GM19239 (cell line): ENCODE measurements at regions not wholly inside any gene's neighbourhood (a gene's known extent, or its start where the extent isn't known, plus 50 kb on each side); places are given as distances from the start of the nearest gene placed in this dataset.

Source experiments
- DNase-seq: peaks from one replicate; pipeline ENCODE4 v3.0.0; 2011; ENCODE audit warnings: low spot score; ENCODE audit not compliant: insufficient read length
- FAIRE-seq: peaks from 2 replicates; lab custom pipeline; 2011; peaks lifted over from hg19 to GRCh38; lab: Jason Lieb, UNC

- no peak for FAIRE-seq
- DNase-seq = no peak
These were observed 123.2 kb upstream of the PRNP start for GRCh38 chr20:4563031-4563430.

- FAIRE-seq = no peak
- DNase-seq = no peak
These were observed 125.6 kb upstream of the PRNP start for GRCh38 chr20:4560667-4561066.

GRCh38 chr20:4559906-4560305, 126.3 kb upstream of the PRNP start:
- DNase-seq (no peak), FAIRE-seq (no peak)

- FAIRE-seq (no peak), DNase-seq (no peak)
These were observed 127.2 kb upstream of the PRNP start for GRCh38 chr20:4559106-4559505.

GRCh38 chr20:4556781-4557180, 129.5 kb upstream of the PRNP start:
- no peak for FAIRE-seq
- DNase-seq = no peak

GRCh38 chr20:4555188-4555890, 130.9 kb upstream of the PRNP start:
- no peak for FAIRE-seq

GRCh38 chr20:4554346-4554745, 131.9 kb upstream of the PRNP start:
- FAIRE-seq (no peak), DNase-seq (no peak)

More at GRCh38 chr20:4555188-4555890, 130.9 kb upstream of the PRNP start:
- DNase-seq = no peak

- no peak for DNase-seq
- FAIRE-seq = no peak
These were observed 134.1 kb upstream of the PRNP start for GRCh38 chr20:4552075-4552640.

- no peak for DNase-seq
- no peak for FAIRE-seq
These were observed 135.5 kb upstream of the PRNP start for GRCh38 chr20:4550740-4551139.

- FAIRE-seq = no peak
- DNase-seq = no peak
These were observed 136.5 kb upstream of the PRNP start for GRCh38 chr20:4549711-4550259.

GRCh38 chr20:4548552-4548951, 137.7 kb upstream of the PRNP start:
- FAIRE-seq = no peak
- DNase-seq = no peak

- FAIRE-seq (no peak), DNase-seq (no peak)
These were observed 139.5 kb upstream of the PRNP start for GRCh38 chr20:4546786-4547185.

- no peak for DNase-seq
These were observed 139.9 kb upstream of the PRNP start for GRCh38 chr20:4546342-4546741.

GRCh38 chr20:4545526-4545925, 140.7 kb upstream of the PRNP start:
- no peak for DNase-seq
- FAIRE-seq = no peak

More at GRCh38 chr20:4546342-4546741, 139.9 kb upstream of the PRNP start:
- no peak for FAIRE-seq

GRCh38 chr20:4544765-4545164, 141.5 kb upstream of the PRNP start:
- DNase-seq = no peak
- FAIRE-seq = no peak

- no peak for FAIRE-seq
- no peak for DNase-seq
These were observed 144.0 kb upstream of the PRNP start for GRCh38 chr20:4542270-4542669.

- FAIRE-seq = no peak
- no peak for DNase-seq
These were observed 151.9 kb upstream of the PRNP start for GRCh38 chr20:4534315-4534714.

GRCh38 chr20:4533368-4534133, 152.7 kb upstream of the PRNP start:
- DNase-seq = no peak
- FAIRE-seq = no peak

GRCh38 chr20:4532772-4533171, 153.5 kb upstream of the PRNP start:
- FAIRE-seq = no peak
- no peak for DNase-seq

- DNase-seq (no peak), FAIRE-seq (no peak)
These were observed 161.5 kb upstream of the PRNP start for GRCh38 chr20:4524792-4525191.

- FAIRE-seq = no peak
- DNase-seq = no peak
These were observed 161.9 kb upstream of the PRNP start for GRCh38 chr20:4524307-4524706.
